NT2/D1 (cell line): ENCODE measurements at regions not wholly inside any gene's neighbourhood (a gene's known extent, or its start where the extent isn't known, plus 50 kb on each side); places are given as distances from the start of the nearest gene placed in this dataset.
"Not testable (repeated sequence)": the region's sequence is repeated elsewhere in the genome, so short reads cannot be mapped to it uniquely, and the experiment has no call there.

Experiments used
- DNase-seq: peaks from one replicate; pipeline ENCODE4 v3.0.0-alpha.2; 2011; ENCODE audit warnings: low read depth, low spot score
- H3K27me3 ChIP-seq: 2 replicates; pipeline ENCODE4 v1.6.0; 2011; ENCODE audit warnings: mild to moderate bottlenecking; ENCODE audit not compliant: insufficient read length, insufficient read depth
- H3K36me3 ChIP-seq: 2 replicates; pipeline ENCODE4 v1.6.1; 2011; ENCODE audit warnings: mild to moderate bottlenecking, low read length, mixed read lengths; ENCODE audit not compliant: insufficient read depth, insufficient read length
- H3K4me1 ChIP-seq: 2 replicates; pipeline ENCODE4 v1.5.1; 2011; ENCODE audit not compliant: insufficient read depth, insufficient read length
- H3K4me3 ChIP-seq: 2 replicates; pipeline ENCODE4 v1.5.1; 2011; ENCODE audit warnings: low read depth; ENCODE audit not compliant: insufficient read length
- H3K9ac ChIP-seq: 2 replicates; pipeline ENCODE4 v1.6.0; 2011; ENCODE audit warnings: low read depth; ENCODE audit not compliant: insufficient read length
- H3K9me3 ChIP-seq: 2 replicates; pipeline ENCODE4 v1.5.1; 2011; ENCODE audit warnings: mild to moderate bottlenecking, low read length; ENCODE audit not compliant: insufficient read depth
- SUZ12 ChIP-seq: IDR thresholded peaks from 2 replicates; pipeline ENCODE4 v1.6.1; 2011; ENCODE audit not compliant: insufficient read length, insufficient read depth; ENCODE audit errors: extremely low read depth
- YY1 ChIP-seq: IDR thresholded peaks from 2 replicates; pipeline ENCODE4 v1.6.1; 2011; ENCODE audit not compliant: insufficient read length, insufficient read depth
- ZNF274 ChIP-seq: IDR thresholded peaks from 2 replicates; pipeline ENCODE4 v1.6.1; 2011; ENCODE audit warnings: mild to moderate bottlenecking, low read depth, low read length

DNA sequence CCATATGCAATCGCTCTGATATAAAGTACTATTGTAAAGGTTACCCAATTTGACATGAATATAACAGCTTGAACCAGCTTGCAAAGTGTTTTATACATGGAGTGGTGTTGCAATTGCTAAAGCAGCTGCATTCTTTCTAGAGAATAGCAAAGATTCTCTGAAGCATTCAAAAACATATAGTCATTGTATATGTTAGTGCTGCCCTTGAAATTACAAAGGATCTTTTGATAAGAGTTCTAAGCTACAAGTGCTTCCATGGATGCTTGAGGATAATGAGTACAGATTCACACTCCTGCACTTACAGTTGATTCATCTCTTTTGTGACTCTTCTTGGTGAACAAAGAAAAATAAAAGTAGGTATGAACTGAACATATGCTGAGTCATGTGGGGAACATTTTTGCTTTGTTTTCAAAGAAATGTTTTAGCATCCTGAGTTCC, 175.7 kb downstream of the ALDH8A1 start:
- no peak overlapping the region for H3K4me3 ChIP-seq
- H3K4me1 ChIP-seq, result no peaks in the 10 kb centered on the region
- no peak overlapping the region for H3K9ac ChIP-seq
- TF ChIP-seq YY1 (no peak), ZNF274 (no peak), SUZ12 (no peak)
- no peaks in the 10 kb centered on the region for H3K36me3 ChIP-seq
- H3K9me3 ChIP-seq, result peaks cover 3% of the 10 kb centered on the region; the same call in 1 of the 2 replicates
- H3K27me3 ChIP-seq, result no peaks in the 10 kb centered on the region
- no peak for DNase-seq

- H3K9ac ChIP-seq, result no peak overlapping the region
- no peaks in the 10 kb centered on the region for H3K9me3 ChIP-seq
- H3K36me3 ChIP-seq, result no peaks in the 10 kb centered on the region
- DNase-seq, result no peak
- H3K4me1 ChIP-seq, result no peaks in the 10 kb centered on the region
- no peaks in the 10 kb centered on the region for H3K27me3 ChIP-seq
- H3K4me3 ChIP-seq, result no peak overlapping the region
- TF ChIP-seq SUZ12, result no peak
- no peak for TF ChIP-seq ZNF274
- no peak for TF ChIP-seq YY1
Observed at GRCh38 chr6:134772671-134773360, 177.1 kb downstream of the ALDH8A1 start.

- TF ChIP-seq YY1 (no peak), ZNF274 (no peak), SUZ12 (no peak)
- H3K4me1 ChIP-seq, result peaks cover 1% of the 10 kb centered on the region
- no peak overlapping the region for H3K4me3 ChIP-seq
- no peaks in the 10 kb centered on the region for H3K27me3 ChIP-seq
- no peak for DNase-seq
- no peaks in the 10 kb centered on the region for H3K36me3 ChIP-seq
- H3K9ac ChIP-seq, result no peak overlapping the region
- no peaks in the 10 kb centered on the region for H3K9me3 ChIP-seq
Observed at GRCh38 chr6:134768931-134769330, 181.0 kb downstream of the ALDH8A1 start.

- Histone ChIP-seq H3K27me3 (no peaks in the 10 kb centered on the region), H3K9me3 (no peaks in the 10 kb centered on the region), H3K4me1 (peaks cover 1% of the 10 kb centered on the region), H3K9ac (no peak overlapping the region), H3K4me3 (no peak overlapping the region), H3K36me3 (no peaks in the 10 kb centered on the region)
- TF ChIP-seq SUZ12 (no peak), ZNF274 (no peak), YY1 (no peak)
- DNase-seq, result no peak
Observed at GRCh38 chr6:134766497-134766896, 183.4 kb downstream of the ALDH8A1 start.

DNA sequence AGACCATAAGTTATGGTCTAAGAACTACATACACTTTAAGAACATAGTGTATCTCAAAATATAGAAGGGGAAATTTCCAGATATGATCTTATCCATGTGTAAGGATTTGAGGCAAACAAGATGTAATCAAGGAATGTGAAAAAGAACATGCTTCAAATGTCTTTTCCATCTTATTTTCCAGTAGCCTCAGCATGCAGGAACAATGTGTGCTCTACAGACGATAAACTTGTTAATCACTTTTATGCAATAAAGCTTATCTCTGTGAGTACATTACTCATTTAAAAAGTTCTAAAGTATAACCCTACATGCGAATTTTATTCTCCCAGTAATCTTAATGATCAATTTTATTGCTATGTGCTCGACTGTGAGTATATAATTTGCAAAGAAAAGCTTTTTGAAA, 185.2 kb downstream of the ALDH8A1 start:
- H3K4me1 ChIP-seq, result peaks cover 1% of the 10 kb centered on the region

GRCh38 chr6:134763575-134763974, 186.3 kb downstream of the ALDH8A1 start:
- H3K9me3 ChIP-seq, H3K4me3 ChIP-seq, H3K4me1 ChIP-seq, H3K36me3 ChIP-seq, H3K27me3 ChIP-seq, DNase-seq, H3K9ac ChIP-seq: not testable (repeated sequence)

More for the DNA sequence above, 185.2 kb downstream of the ALDH8A1 start:
- TF ChIP-seq YY1, result no peak
- no peak for TF ChIP-seq SUZ12
- no peak for TF ChIP-seq ZNF274
- H3K4me3 ChIP-seq, result no peak overlapping the region
- no peaks in the 10 kb centered on the region for H3K36me3 ChIP-seq
- no peak for DNase-seq
- H3K27me3 ChIP-seq, result no peaks in the 10 kb centered on the region
- no peaks in the 10 kb centered on the region for H3K9me3 ChIP-seq
- no peak overlapping the region for H3K9ac ChIP-seq

DNA sequence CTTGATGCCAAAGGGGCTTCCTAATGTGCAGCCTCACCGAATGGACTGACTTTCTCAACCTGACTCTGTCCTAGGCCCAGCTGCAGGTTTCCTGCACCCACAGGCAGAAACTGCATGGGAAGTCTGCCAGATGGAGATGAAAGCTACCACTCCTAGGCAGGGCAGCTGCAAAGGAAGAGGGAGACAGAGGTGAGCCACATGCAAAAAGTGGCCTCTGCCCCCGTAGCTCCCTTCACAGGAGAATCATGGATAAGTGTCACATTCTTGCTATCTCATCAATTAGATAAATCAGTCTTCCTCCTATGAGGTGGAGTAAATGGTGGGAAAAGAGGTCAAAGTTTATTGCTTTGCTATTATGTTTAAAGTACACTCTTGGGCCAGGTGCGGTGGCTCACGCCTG, 191.3 kb downstream of the ALDH8A1 start:
- Histone ChIP-seq H3K9me3 (no peaks in the 10 kb centered on the region), H3K9ac (no peak overlapping the region), H3K36me3 (no peaks in the 10 kb centered on the region), H3K4me1 (no peaks in the 10 kb centered on the region), H3K27me3 (no peaks in the 10 kb centered on the region), H3K4me3 (no peak overlapping the region)
- no peak for TF ChIP-seq ZNF274
- no peak for TF ChIP-seq YY1
- no peak for TF ChIP-seq SUZ12
- no peak for DNase-seq

DNA sequence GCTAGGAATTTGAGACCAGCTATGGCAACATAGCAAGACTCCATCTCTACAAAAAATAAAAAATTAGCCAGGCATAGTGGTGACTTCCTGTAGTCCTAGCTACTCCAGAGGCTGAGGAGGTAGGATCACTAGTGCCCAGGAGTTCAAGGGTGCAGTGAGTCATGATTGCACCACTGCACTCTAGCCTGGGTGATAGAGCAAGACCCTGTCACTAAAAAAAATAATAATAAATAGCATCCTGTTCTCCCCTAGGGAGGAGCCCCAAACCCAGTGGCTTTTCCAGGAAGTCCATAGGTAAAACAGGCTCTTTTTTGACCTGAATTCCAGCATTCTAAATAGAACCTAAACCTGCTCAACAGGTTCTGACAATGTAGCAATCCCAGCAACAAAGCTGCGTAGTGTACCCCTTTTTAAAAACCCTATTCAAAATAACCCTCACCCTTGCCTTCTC, 192.0 kb downstream of the ALDH8A1 start:
- Histone ChIP-seq H3K4me1 (no peaks in the 10 kb centered on the region), H3K4me3 (no peak overlapping the region), H3K9me3 (no peaks in the 10 kb centered on the region), H3K36me3 (no peaks in the 10 kb centered on the region), H3K27me3 (no peaks in the 10 kb centered on the region), H3K9ac (no peak overlapping the region)
- no peak for DNase-seq
- TF ChIP-seq YY1, result no peak
- TF ChIP-seq SUZ12, result no peak
- TF ChIP-seq ZNF274, result no peak
